ENCODE measurements at regions not wholly inside any gene's neighbourhood (a gene's known extent, or its start where the extent isn't known, plus 50 kb on each side); places are given as distances from the start of the nearest gene placed in this dataset.
A peak's percentile ranks its signal among the peaks of the same experiment; 100 is the strongest.
"Not testable (repeated sequence)": the region's sequence is repeated elsewhere in the genome, so short reads cannot be mapped to it uniquely, and the experiment has no call there.

GRCh38 chr5:96203761-96204160, 229.3 kb downstream of the PCSK1 start:
- no peak for DNase-seq (ENCODE audit: low read depth)

DNA sequence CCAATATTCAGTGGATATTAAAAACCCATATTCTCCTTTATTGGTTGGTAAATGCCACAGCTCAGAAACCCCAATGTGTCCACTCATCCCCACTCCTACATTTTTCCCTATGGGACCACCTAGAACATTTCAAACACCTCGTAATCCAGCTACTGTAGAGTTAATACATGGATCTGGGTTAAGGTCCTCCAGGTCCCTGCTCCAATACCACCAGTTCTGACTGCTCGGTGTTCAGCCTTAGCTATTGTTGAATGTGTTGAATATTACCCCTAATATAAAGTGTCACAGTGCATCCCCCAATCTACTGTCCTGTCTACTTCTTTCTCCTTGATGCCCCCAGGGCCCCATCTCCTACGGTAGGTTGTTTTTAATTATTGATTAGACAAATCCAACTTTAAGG, 231.5 kb downstream of the PCSK1 start:
- DNase-seq (ENCODE audit: low read depth), result no peak

DNA sequence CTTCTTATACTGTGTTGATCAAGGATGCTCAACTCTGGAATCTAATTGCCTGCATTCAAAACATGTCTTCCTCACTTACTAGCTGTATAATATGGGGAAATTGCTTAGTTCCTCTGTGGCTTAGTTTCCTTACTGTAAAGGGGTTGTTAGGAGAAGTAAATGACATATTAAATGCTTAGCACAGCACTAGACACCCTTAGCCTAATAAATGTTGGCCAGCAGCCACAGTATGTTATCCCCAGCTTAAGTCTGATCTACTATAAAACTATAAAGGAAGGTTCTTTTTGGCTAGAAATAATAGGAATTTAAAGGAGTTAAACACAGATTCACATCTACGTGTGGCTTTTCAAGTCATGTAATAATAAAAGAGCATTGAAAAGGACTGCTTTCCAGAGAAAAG, 232.4 kb downstream of the PCSK1 start:
- DNase-seq (ENCODE audit: low read depth), result no peak

- DNase-seq (ENCODE audit: low read depth), result no peak
Observed at GRCh38 chr5:96199713-96200183, 233.3 kb downstream of the PCSK1 start.

DNA sequence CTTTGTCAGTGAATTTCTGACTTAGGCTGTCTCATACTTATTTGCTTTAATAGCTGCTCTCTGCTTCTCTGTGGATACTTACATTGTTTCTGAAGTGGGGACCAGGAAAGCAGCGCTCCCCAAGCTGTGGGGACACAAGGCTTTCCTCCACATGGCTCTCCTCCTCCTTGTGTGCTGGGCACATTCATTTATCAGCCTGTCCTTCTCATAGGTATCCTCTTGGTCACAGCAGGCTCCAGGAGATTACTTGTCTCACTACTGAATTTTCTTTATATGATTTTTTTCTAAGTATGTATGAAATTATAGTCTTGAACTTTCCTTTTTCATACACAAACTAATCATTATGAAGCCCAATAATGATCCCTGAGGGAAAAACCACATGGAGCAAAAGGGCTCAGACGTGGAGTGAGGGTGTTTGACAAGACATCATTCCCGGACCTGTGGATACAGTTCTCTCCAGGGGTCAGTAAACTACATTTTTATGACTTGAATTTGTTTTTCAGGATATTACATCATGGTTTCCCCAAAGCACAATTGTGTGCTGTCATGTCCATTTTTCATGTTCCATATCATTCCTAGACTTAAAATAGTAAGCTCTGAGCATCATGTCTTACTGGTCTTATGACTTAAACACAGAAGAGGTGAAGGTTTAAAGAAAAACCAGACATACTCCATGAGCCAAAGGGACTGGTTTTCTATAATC, 234.5 kb downstream of the PCSK1 start:
- no peak for DNase-seq (ENCODE audit: low read depth)

DNA sequence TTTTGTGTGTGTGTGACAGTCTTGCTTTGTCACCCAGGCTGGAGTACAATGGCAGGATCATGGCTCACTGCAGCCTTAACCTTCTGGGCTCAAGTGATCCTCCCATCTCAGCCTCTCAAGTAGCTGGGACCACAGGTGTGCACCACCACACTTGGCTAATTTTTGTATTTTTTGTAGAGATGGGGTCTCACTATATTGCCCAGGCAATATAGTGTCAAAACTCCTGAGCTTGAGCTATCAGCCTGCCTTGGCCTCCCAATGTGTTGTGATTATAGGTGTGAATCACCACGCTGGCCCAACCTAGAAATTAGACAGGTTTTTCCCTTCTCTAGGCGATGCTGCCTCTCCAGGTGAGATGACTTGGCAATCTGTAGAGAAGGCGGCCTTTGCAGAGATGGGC, 235.3 kb downstream of the PCSK1 start:
- not testable (repeated sequence) for DNase-seq (ENCODE audit: low read depth)

DNA sequence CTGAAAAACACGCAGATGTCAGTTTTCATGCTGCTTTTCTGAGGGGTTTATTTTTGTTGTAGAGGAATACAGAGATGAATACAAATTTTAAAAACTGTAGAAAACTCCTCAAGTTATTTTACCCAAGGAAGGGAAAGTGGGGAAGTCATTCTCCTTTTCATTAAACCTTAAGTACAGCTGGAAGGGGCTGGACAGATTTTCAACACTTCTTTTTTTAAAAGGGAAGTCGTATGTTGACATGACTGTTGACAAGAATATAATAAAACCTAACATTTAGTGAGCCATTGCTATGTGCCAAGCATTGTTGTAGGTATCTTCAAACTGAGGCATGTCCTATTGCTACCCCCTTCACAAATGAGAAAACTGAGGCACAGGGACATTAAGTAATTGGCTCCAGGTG, 235.7 kb upstream of the ELL2 start:
- DNase-seq (ENCODE audit: low read depth), result no peak

GRCh38 chr5:96196890-96197289, 235.2 kb upstream of the ELL2 start:
- DNase-seq (ENCODE audit: low read depth), result no peak

DNA sequence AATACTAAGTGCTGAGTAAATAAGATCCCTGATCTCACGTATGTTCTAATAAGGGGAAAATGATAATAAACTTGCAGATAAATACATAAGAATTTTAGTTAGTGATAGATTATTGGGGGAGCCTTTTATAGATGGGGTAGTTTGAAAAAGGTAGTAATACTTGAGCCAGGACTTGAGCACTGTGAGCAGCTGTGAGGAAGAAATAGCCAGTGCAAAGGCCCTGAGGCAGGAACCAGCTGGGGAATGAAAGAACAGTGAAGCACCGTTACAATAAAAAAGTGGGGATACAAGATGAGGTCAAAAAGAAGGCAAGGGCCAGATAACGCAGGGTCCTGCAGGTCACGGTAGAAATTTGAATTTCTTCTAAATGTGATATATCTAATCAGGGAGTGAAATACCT, 234.8 kb upstream of the ELL2 start:
- DNase-seq (ENCODE audit: low read depth), result no peak

DNA sequence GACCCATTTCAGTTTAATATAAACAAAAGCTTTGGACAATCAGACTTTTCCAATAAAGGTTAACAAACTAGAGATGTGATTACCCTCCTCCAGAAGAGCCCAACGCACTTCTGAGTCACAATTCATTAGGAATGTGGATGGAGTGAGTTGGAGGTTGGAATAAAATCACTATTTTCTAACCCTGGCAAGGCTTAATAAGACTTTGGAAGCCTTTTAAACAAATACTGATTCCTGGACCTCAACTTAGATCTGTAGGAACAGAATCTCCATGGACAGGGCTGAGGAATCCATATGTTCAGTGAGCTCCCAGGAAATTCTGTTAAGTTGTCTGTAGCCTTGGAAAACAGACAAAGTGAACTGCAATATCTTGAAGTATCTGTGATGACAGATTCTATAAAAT, 233.5 kb upstream of the ELL2 start:
- DNase-seq (ENCODE audit: low read depth), result no peak

GRCh38 chr5:96194593-96194992, 232.9 kb upstream of the ELL2 start:
- no peak for DNase-seq (ENCODE audit: low read depth)

- no peak for DNase-seq (ENCODE audit: low read depth)
Observed at GRCh38 chr5:96193946-96194345, 232.3 kb upstream of the ELL2 start.

DNA sequence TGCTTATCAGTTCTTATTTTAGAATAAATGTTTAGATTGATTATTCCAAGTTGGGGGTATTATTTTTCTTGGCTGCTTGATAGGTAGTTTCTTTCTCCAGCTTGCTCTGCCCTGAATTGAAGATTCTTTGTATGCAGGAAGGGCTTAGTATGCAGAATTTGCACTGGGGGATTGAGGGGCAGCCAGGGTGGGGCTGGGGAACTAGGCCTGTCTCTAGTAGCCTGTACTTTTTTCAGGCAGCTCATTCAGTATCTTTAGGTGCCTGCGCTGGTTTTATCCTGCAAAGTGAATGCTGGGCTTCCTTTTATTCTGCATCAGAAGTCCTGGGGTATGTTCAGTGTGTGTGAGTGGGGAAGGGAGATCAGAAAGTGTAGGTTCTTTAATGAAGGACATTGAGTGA, 228.3 kb upstream of the ELL2 start:
- no peak for DNase-seq (ENCODE audit: low read depth)

DNA sequence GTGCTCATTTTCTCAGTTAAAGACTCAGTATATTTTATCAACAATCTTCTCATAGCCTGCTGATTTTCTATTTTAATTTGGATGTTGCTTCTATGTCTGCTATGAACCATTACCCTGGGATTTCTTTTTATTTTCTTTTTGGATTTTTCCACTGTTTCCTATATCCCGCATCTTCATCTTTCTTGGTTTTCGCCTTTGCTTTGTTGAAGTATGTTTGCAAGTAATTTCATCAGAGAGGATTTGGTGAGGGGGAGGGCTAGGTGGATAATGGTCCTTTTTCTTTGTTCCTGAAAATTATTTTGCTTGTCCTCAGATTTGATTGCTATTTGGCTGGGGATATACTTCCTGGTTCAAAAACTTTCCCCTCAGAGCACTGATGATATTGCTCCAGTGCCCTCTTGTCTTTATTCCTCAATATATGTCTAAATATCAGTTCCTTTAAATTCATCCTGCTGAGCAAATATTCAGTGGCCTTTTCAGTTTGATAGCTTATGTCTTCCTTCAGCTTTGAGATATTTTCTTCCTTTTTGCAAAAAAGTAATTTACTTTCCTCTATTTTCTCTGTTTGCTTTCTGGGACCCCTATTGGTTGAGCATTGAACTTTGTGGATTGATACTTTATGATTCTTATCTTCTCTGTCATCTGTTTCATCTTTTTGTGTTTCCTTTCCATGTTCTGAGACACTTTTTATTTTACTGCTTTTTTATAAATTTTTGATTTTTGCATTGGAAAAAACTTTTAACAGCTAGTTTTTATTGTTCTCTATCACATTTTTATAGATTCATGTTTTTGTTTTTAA, 227.6 kb upstream of the ELL2 start:
- no peak for DNase-seq (ENCODE audit: low read depth)

- no peak for DNase-seq (ENCODE audit: low read depth)
Observed at GRCh38 chr5:96187309-96188027, 225.8 kb upstream of the ELL2 start.

GRCh38 chr5:96184510-96184909, 222.9 kb upstream of the ELL2 start:
- not testable (repeated sequence) for DNase-seq (ENCODE audit: low read depth)

- DNase-seq (ENCODE audit: low read depth), result no peak
Observed at GRCh38 chr5:96180684-96181435, 219.2 kb upstream of the ELL2 start.

DNA sequence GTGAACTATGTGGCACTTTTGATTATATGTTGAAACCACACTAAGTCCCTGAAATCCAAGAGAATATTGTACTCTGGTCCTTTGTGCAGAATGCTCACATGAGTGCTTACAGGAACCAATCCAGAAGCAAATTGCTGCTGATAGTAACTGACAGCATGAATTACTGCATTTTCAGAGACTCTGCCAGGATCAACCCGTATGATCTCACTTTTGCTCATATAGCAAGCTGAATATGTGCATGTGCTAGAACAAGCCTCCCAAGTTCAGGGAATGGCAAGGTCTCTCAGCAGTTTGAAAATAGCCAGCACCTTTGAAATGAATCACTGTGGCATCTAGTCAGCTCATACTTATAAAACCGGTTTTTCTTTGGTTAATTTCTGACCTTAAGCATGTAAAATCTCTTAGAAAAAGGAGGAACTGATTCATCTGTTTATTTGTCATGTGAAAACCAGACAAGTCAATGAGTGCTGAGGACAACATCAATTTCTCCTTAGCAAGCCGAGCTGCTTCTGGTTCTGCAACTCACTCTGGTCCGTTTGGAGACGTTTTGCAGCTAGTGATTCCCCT, 215.7 kb upstream of the ELL2 start:
- peak; percentile 78 for DNase-seq (ENCODE audit: low read depth)

GRCh38 chr5:96176022-96176421, 214.4 kb upstream of the ELL2 start:
- DNase-seq (ENCODE audit: low read depth), result no peak

GRCh38 chr5:96175090-96175489, 213.4 kb upstream of the ELL2 start:
- no peak for DNase-seq (ENCODE audit: low read depth)

DNA sequence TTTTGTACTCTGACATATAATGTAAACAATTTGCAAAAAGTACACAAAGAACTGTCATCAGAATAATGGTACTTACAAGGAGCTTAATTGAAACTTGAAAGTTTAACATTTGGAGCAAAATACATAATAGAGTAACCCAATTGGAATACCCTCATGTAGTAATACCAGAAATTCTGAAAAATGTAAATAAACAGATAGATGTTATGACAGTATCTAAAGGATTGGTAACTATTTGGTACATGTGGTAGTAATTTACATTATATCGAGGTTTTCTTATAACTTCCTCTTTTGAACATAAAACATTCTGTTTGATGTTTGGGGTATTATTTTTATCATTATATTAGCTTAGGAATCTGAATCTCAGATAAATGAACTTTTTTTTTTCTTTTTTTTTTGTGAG, 211.7 kb upstream of the ELL2 start:
- no peak for DNase-seq (ENCODE audit: low read depth)

- DNase-seq (ENCODE audit: low read depth), result peak; percentile 75
Observed at GRCh38 chr5:96172436-96172835, 210.8 kb upstream of the ELL2 start.

All from GM04504 (cell line).